Loucy (cell line): ENCODE measurements at regions not wholly inside any gene's neighbourhood (a gene's known extent, or its start where the extent isn't known, plus 50 kb on each side); places are given as distances from the start of the nearest gene placed in this dataset.
"Not testable (repeated sequence)": the region's sequence is repeated elsewhere in the genome, so short reads cannot be mapped to it uniquely, and the experiment has no call there.

Experiments
- H2AFZ ChIP-seq: fragments of 200-600 bp; sonication (generic); 2 replicates; pipeline ENCODE4 v1.6.0; 2016; ENCODE audit warnings: antibody characterized with exemption, mild to moderate bottlenecking, low read length, moderate library complexity
- H3F3A ChIP-seq: fragments of 200-600 bp; 2 replicates; pipeline ENCODE4 v1.6.0; 2016; ENCODE audit warnings: antibody characterized with exemption, low read depth, mild to moderate bottlenecking
- H3K27me3 ChIP-seq: fragments of 200-600 bp; sonication (generic); 2 replicates; pipeline ENCODE4 v1.6.1; 2014; ENCODE audit warnings: low read length, mild to moderate bottlenecking; ENCODE audit not compliant: insufficient read depth, poor library complexity, severe bottlenecking
- H3K36me3 ChIP-seq: fragments of 200-600 bp; sonication (generic); 2 replicates; pipeline ENCODE4 v1.6.1; 2016; ENCODE audit warnings: low read length; ENCODE audit not compliant: insufficient read depth
- H3K4me1 ChIP-seq: fragments of 200-600 bp; sonication (generic); 2 replicates; pipeline ENCODE4 v1.5.1; 2014; ENCODE audit warnings: low read length, mild to moderate bottlenecking; ENCODE audit not compliant: insufficient read depth, poor library complexity, severe bottlenecking
- H3K4me2 ChIP-seq: fragments of 200-600 bp; sonication (generic); 2 replicates; pipeline ENCODE4 v1.6.0; 2014; ENCODE audit warnings: antibody characterized with exemption, low read length, low read depth, mild to moderate bottlenecking; ENCODE audit not compliant: poor library complexity, severe bottlenecking
- H3K4me3 ChIP-seq: fragments of 200-600 bp; sonication (generic); 2 replicates; pipeline ENCODE4 v1.5.1; 2014; ENCODE audit warnings: low read length, mild to moderate bottlenecking, mixed read lengths; ENCODE audit not compliant: poor library complexity, severe bottlenecking
- H3K79me2 ChIP-seq: fragments of 200-600 bp; sonication (generic); 2 replicates; pipeline ENCODE4 v1.6.1; 2014; ENCODE audit warnings: low read length; ENCODE audit not compliant: insufficient read depth
- H3K9ac ChIP-seq: fragments of 200-600 bp; sonication (generic); 2 replicates; pipeline ENCODE4 v1.6.0; 2014; ENCODE audit warnings: mild to moderate bottlenecking, low read depth, low read length, moderate library complexity; ENCODE audit not compliant: poor library complexity, severe bottlenecking
- H3K9me2 ChIP-seq: fragments of 200-600 bp; sonication (generic); replicated peaks from 2 replicates; pipeline ENCODE4 v1.6.1; 2016; ENCODE audit warnings: low read depth, low read length, mixed read lengths
- H3K9me3 ChIP-seq: fragments of 200-600 bp; sonication (generic); 2 replicates; pipeline ENCODE4 v1.6.1; 2014; ENCODE audit warnings: mild to moderate bottlenecking, antibody characterized with exemption, low read length, low read depth; ENCODE audit not compliant: insufficient read depth
- H4K20me1 ChIP-seq: fragments of 200-600 bp; sonication (generic); 2 replicates; pipeline ENCODE4 v1.6.0; 2014; ENCODE audit warnings: antibody characterized with exemption, low read length, mild to moderate bottlenecking; ENCODE audit not compliant: insufficient read depth, poor library complexity, severe bottlenecking
- CTCF ChIP-seq: fragments of 200-600 bp; sonication (generic); conservative IDR thresholded peaks from 2 replicates; pipeline ENCODE4 v1.5.1; 2014; ENCODE audit warnings: mild to moderate bottlenecking, antibody characterized with exemption, low read length
- EZH2phosphoT487 ChIP-seq: fragments of 200-600 bp; IDR thresholded peaks from 2 replicates; pipeline ENCODE4 v1.6.1; 2018; ENCODE audit warnings: antibody characterized with exemption, mild to moderate bottlenecking, moderate library complexity, borderline replicate concordance

DNA sequence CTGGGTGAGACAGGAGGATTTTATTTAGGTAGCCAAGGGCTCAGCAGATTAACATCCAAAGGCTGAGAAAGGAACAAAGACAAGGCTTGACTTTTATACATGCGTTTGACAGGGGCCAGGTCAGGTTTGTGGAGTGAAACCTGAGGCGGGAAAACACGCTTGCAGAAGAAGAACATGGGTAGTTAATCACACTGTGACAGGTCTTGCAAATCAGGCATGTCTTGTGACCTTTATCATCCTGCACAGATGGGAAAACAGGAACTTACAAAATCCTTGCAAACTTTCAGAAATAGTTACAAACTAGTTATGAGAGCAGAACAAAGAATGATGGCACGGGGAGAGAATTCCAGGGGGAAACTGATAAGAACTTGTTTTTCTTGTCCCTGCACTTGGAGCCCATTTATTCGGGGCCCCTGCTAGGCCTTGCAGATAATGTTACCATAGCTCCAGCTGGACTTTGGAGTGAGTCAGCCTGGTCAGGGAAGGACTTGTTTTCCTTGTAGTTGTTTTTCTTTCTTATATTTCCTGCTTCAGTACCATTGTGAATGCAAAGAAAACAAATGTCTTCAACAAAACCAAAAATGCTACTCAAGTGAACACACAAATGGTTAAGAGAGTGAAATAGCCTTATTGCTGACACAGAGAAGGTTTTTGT lies 965.9 kb upstream of the ROBO1 start:
- no peak overlapping the region for H3K4me2 ChIP-seq

DNA sequence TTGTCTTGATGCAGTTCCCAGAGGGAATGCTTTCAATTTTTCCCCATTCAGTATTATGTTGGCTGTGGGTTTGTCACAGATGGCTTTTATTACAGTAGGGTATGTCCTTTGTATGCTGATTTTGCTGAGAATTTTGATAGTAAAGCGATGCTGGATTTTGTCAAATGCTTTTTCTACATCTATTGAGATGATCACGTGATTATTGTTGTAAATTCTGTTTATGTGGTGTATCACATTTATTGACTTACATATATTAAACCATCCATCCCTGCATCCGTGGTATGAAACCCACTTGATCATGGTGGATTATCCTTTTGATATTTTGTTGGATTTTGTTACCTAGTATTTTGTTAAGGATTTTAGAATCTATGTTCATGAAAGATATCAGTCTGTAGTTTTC lies 959.8 kb upstream of the ROBO1 start:
- not testable (repeated sequence) for H3K9me3 ChIP-seq, H3K4me1 ChIP-seq, H4K20me1 ChIP-seq, H3K27me3 ChIP-seq, H2AFZ ChIP-seq, H3K9ac ChIP-seq, H3K4me3 ChIP-seq, H3K36me3 ChIP-seq, H3K4me2 ChIP-seq, H3K79me2 ChIP-seq, H3K9me2 ChIP-seq, H3F3A ChIP-seq

More for the DNA sequence above, 965.9 kb upstream of the ROBO1 start:
- Histone ChIP-seq H3K79me2 (no peaks in the 10 kb centered on the region), H3K4me3 (no peak overlapping the region), H2AFZ (no peak overlapping the region), H3F3A (no peaks in the 10 kb centered on the region), H3K9me3 (no peaks in the 10 kb centered on the region), H3K9me2 (no peaks in the 10 kb centered on the region), H3K27me3 (no peaks in the 10 kb centered on the region), H3K36me3 (no peaks in the 10 kb centered on the region), H3K4me1 (no peaks in the 10 kb centered on the region), H3K9ac (no peak overlapping the region), H4K20me1 (no peaks in the 10 kb centered on the region)
- TF ChIP-seq EZH2phosphoT487 = no peak
- no peak for TF ChIP-seq CTCF

DNA sequence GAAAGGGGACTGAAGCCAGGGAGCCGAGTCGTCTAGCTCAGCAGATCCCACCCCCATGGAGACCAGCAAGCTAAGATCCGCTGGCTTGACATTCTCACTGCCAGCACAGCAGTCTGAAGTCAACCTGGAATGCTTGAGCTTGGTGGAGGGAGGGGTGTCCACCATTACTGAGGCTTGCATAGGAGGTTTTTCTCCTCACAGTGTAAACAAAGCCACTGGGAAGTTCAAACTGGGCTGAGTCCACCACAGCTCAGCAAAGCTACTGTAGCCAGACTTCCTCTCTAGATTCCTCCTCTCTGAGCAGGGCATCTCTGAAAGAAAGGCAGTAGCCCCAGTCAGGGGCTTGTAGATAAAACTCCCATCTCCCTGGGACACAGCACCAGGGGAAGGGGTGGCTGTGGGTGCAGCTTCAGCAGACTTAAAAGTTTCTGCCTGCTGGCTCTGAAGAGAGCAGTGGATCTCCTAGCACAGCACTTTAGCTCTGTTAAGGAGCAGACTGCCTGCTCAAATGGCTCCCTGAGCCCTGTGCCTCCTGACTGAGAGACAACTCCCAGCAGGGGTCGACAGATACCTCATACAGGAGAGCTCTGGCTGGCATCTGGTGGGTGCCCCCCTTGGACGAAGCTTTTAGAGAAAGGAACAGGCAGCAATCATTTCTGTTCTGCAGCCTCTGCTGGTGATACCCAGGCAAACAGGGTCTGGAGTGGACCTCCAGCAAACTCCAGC lies 942.0 kb upstream of the ROBO1 start:
- H3K9me3 ChIP-seq, H3K4me1 ChIP-seq, H3K27me3 ChIP-seq, H3K36me3 ChIP-seq, H3K79me2 ChIP-seq, H2AFZ ChIP-seq, H3F3A ChIP-seq, H3K9ac ChIP-seq, H3K4me3 ChIP-seq, H4K20me1 ChIP-seq, H3K9me2 ChIP-seq, H3K4me2 ChIP-seq: not testable (repeated sequence)

GRCh38 chr3:80705290-80705689 lies 937.5 kb upstream of the ROBO1 start:
- H3K9ac ChIP-seq = no peak overlapping the region
- no peak overlapping the region for H2AFZ ChIP-seq
- no peaks in the 10 kb centered on the region for H3K36me3 ChIP-seq
- no peaks in the 10 kb centered on the region for H3K9me3 ChIP-seq
- no peaks in the 10 kb centered on the region for H3F3A ChIP-seq
- TF ChIP-seq EZH2phosphoT487 (no peak), CTCF (no peak)
- no peaks in the 10 kb centered on the region for H3K79me2 ChIP-seq
- no peak overlapping the region for H3K4me2 ChIP-seq
- H3K4me3 ChIP-seq = no peak overlapping the region
- H4K20me1 ChIP-seq = no peaks in the 10 kb centered on the region
- H3K4me1 ChIP-seq = no peaks in the 10 kb centered on the region
- H3K9me2 ChIP-seq = no peaks in the 10 kb centered on the region
- H3K27me3 ChIP-seq = no peaks in the 10 kb centered on the region
